ENCODE measurements at regions not wholly inside any gene's neighbourhood (a gene's known extent, or its start where the extent isn't known, plus 50 kb on each side); places are given as distances from the start of the nearest gene placed in this dataset.

- no peak for DNase-seq (ENCODE audit: low spot score in 2 of 2)
- TF ChIP-seq CTCF (IDR thresholded peaks at IDR 0.05), result no peak
- Histone ChIP-seq H3K4me3 (no peak overlapping the region), H3K36me3 (no peaks in the 10 kb centered on the region), H3K9me3 (no peaks in the 10 kb centered on the region), H3K4me1 (no peaks in the 10 kb centered on the region), H3K27me3 (no peaks in the 10 kb centered on the region), H3K27ac (no peak overlapping the region)
- intact Hi-C loops (cut with DNase I), result no loop called here
Observed at GRCh38 chr11:45544826-45545225, 120.6 kb downstream of the CHST1 start.

GRCh38 chr11:45543808-45544422 is 121.5 kb downstream of the CHST1 start:
- Histone ChIP-seq H3K4me3 (no peak overlapping the region), H3K9me3 (no peaks in the 10 kb centered on the region), H3K27ac (no peak overlapping the region), H3K27me3 (no peaks in the 10 kb centered on the region), H3K36me3 (no peaks in the 10 kb centered on the region), H3K4me1 (no peaks in the 10 kb centered on the region)
- TF ChIP-seq CTCF (IDR thresholded peaks at IDR 0.05), result no peak
- intact Hi-C loops (cut with DNase I), result no loop called here
- no peak for DNase-seq (ENCODE audit: low spot score in 2 of 2)

GRCh38 chr11:45543081-45543480 is 122.3 kb downstream of the CHST1 start:
- DNase-seq (ENCODE audit: low spot score in 2 of 2), result no peak
- Histone ChIP-seq H3K27me3 (no peaks in the 10 kb centered on the region), H3K4me3 (no peak overlapping the region), H3K27ac (no peak overlapping the region), H3K4me1 (no peaks in the 10 kb centered on the region), H3K36me3 (no peaks in the 10 kb centered on the region), H3K9me3 (no peaks in the 10 kb centered on the region)
- intact Hi-C loops (cut with DNase I), result no loop called here
- TF ChIP-seq CTCF (IDR thresholded peaks at IDR 0.05), result no peak

- no peak for DNase-seq (ENCODE audit: low spot score in 2 of 2)
- no peak for TF ChIP-seq CTCF (IDR thresholded peaks at IDR 0.05)
- no peaks in the 10 kb centered on the region for H3K9me3 ChIP-seq
- H3K27ac ChIP-seq, result no peak overlapping the region
- H3K27me3 ChIP-seq, result no peaks in the 10 kb centered on the region
- no peak overlapping the region for H3K4me3 ChIP-seq
- no peaks in the 10 kb centered on the region for H3K4me1 ChIP-seq
- intact Hi-C loops (cut with DNase I), result no loop called here
- no peaks in the 10 kb centered on the region for H3K36me3 ChIP-seq
Observed at GRCh38 chr11:45541693-45542434, 123.6 kb downstream of the CHST1 start.

- no peak for DNase-seq (ENCODE audit: low spot score in 2 of 2)
- intact Hi-C loops (cut with DNase I), result loop anchor here (5.0 kb wide), 1 partner anchor 233 kb away; no protein-coding TSS in a partner anchor
- Histone ChIP-seq H3K27me3 (no peaks in the 10 kb centered on the region), H3K36me3 (no peaks in the 10 kb centered on the region), H3K9me3 (no peaks in the 10 kb centered on the region), H3K4me1 (no peaks in the 10 kb centered on the region), H3K27ac (no peak overlapping the region), H3K4me3 (no peak overlapping the region)
- TF ChIP-seq CTCF (IDR thresholded peaks at IDR 0.05), result no peak
Observed at GRCh38 chr11:45538939-45539338, 126.5 kb downstream of the CHST1 start.

Data from ascending aorta (tissue), 2 donors.